Muscle of leg (tissue), 3 donors: ENCODE measurements at regions not wholly inside any gene's neighbourhood (a gene's known extent, or its start where the extent isn't known, plus 50 kb on each side); places are given as distances from the start of the nearest gene placed in this dataset.
"Not testable (repeated sequence)": the region's sequence is repeated elsewhere in the genome, so short reads cannot be mapped to it uniquely, and the experiment has no call there.

ENCODE experiments used
- DNase-seq: peaks from one replicate; pipeline ENCODE4 v3.0.0; 2013
- H3K27ac ChIP-seq: one replicate; pipeline ENCODE4 v1.5.1; 2013; ENCODE audit warnings: mild to moderate bottlenecking, low read length, control low read depth
- H3K27me3 ChIP-seq: one replicate; pipeline ENCODE4 v1.6.1; 2013; ENCODE audit warnings: low read length; ENCODE audit not compliant: control insufficient read depth, insufficient read depth
- H3K36me3 ChIP-seq: one replicate; pipeline ENCODE4 v1.6.1; 2013; ENCODE audit warnings: low read length; ENCODE audit not compliant: control insufficient read depth, insufficient read depth
- H3K4me1 ChIP-seq: one replicate; pipeline ENCODE4 v1.6.1; 2013; ENCODE audit warnings: low read length; ENCODE audit not compliant: control insufficient read depth, insufficient read depth
- H3K4me3 ChIP-seq: one replicate; pipeline ENCODE4 v1.5.1; 2013; ENCODE audit warnings: low read length, control low read depth
- H3K9me3 ChIP-seq: replicated peaks from 2 replicates; pipeline ENCODE4 v1.6.1; 2013; ENCODE audit warnings: low read depth, low read length; ENCODE audit not compliant: control insufficient read depth
- WGBS: methylation state at CpG from one replicate; pipeline ENCODE4 v1.1.5; 2013; ENCODE audit warnings: missing lambda C conversion rate; ENCODE audit not compliant: insufficient coverage; 5-methylcytosine and 5-hydroxymethylcytosine counted together

DNA sequence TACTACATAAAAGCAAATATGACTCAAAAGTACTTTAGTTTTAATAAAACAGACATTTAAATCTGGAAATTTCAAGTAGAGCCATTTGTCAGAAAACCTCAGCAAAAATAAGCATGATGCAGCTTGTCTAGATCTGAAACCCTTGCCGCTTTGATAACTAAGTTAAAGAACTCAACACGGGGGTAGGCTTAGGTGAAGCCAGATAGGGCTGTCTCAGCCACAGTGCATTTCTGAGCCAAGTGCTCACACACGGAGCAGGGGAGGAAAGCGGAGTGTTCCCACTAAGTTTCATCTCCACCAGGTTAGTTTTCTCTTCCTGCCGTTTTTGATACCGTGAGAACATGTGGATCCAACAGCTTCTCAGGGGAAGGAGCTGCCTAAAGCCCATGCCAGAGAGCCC lies 303.5 kb downstream of the BCL2L11 start:
- not testable (repeated sequence) for H3K27ac ChIP-seq, H3K36me3 ChIP-seq, H3K4me1 ChIP-seq, H3K27me3 ChIP-seq, H3K4me3 ChIP-seq, DNase-seq, H3K9me3 ChIP-seq
- WGBS, result no CpG with 5 or more reads among the region's 6 CpGs

GRCh38 chr2:111424851-111425309 lies 304.2 kb downstream of the BCL2L11 start:
- H3K4me1 ChIP-seq, H3K36me3 ChIP-seq, H3K27ac ChIP-seq, H3K27me3 ChIP-seq, H3K4me3 ChIP-seq, H3K9me3 ChIP-seq, DNase-seq: not testable (repeated sequence)
- WGBS, result no CpG with 5 or more reads among the region's 5 CpGs

- no CpG with 5 or more reads among the region's 4 CpGs for WGBS
- H3K4me1 ChIP-seq, DNase-seq, H3K4me3 ChIP-seq, H3K36me3 ChIP-seq, H3K9me3 ChIP-seq, H3K27ac ChIP-seq, H3K27me3 ChIP-seq: not testable (repeated sequence)
Observed at GRCh38 chr2:111425789-111426201, 305.1 kb downstream of the BCL2L11 start.

- H3K9me3 ChIP-seq, DNase-seq, H3K4me1 ChIP-seq, H3K36me3 ChIP-seq, H3K4me3 ChIP-seq, H3K27me3 ChIP-seq, H3K27ac ChIP-seq: not testable (repeated sequence)
- WGBS, result no CpG with 5 or more reads among the region's 4 CpGs
Observed at GRCh38 chr2:111427346-111427745, 306.6 kb downstream of the BCL2L11 start.

DNA sequence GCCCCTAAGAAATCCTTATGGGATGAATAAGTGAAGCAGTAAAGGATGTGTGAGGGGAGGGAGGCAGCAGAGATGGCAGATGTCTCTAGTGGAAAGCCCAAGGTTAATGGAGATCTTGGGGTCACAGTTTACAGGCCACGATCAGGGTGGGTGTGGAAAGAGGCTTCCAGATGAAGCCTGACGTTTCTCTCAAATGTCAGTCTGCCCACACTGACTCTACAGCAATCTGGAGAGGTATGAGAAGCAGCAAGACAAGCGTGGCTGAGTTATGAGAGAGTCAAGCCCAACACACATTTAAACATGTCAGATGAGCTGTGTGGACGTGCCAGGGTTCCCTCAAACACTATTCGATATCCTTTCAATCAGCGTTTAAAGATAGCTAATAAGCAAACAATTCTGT lies 308.2 kb downstream of the BCL2L11 start:
- not testable (repeated sequence) for H3K27ac ChIP-seq, H3K36me3 ChIP-seq

GRCh38 chr2:111429353-111429752 lies 308.6 kb downstream of the BCL2L11 start:
- H3K9me3 ChIP-seq, DNase-seq, H3K4me1 ChIP-seq, H3K27me3 ChIP-seq, H3K27ac ChIP-seq, H3K4me3 ChIP-seq, H3K36me3 ChIP-seq: not testable (repeated sequence)
- no CpG with 5 or more reads among the region's 8 CpGs for WGBS

More for the DNA sequence above, 308.2 kb downstream of the BCL2L11 start:
- not testable (repeated sequence) for H3K4me3 ChIP-seq, H3K9me3 ChIP-seq, DNase-seq, H3K27me3 ChIP-seq, H3K4me1 ChIP-seq
- no CpG with 5 or more reads among the region's 6 CpGs for WGBS

DNA sequence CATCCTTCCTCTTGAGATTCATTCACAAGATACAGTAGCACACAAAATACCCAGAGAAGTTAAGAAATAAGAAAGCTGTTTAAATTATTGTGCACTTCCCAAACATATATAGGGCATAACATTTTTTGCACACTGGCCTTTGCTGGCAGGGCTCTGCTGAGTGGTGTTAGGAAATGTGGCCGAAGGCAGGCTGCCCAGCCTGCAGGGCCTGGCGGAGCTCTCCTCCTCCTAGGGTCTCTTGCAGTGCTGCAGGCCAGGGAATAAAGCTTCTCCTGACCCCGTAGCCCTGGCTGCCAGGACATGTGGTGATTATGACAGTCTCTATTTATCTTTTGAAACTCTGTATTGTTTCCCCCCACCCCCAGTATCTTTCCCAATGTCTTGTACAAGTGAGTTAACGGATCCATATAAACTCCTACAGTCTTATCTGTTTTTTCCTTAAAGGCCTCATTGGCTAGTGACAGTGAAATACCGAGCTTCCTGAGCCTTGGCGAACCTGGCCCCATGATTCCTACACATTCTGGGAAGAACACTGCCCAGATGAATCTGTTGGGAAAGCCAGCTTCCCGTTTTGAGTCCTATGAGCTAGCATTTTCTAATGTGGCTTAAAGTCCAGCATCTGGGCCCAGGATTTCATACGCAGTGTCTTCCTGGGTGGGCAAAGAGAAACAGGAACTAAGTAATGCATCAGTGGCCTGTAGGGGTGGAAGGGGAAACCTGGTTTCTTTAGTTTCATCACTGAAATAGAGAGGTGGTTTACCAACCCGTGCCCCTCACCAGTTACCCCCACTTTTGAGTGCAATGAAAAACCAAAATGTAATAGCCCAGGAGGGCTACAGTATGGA lies 310.3 kb downstream of the BCL2L11 start:
- H3K27ac ChIP-seq, H3K9me3 ChIP-seq, DNase-seq, H3K36me3 ChIP-seq, H3K4me3 ChIP-seq, H3K4me1 ChIP-seq, H3K27me3 ChIP-seq: not testable (repeated sequence)
- WGBS, result 80% methylated on average over 1 of the region's 9 CpGs

GRCh38 chr2:111432423-111432822 lies 311.7 kb downstream of the BCL2L11 start:
- H3K36me3 ChIP-seq, result not testable (repeated sequence)

DNA sequence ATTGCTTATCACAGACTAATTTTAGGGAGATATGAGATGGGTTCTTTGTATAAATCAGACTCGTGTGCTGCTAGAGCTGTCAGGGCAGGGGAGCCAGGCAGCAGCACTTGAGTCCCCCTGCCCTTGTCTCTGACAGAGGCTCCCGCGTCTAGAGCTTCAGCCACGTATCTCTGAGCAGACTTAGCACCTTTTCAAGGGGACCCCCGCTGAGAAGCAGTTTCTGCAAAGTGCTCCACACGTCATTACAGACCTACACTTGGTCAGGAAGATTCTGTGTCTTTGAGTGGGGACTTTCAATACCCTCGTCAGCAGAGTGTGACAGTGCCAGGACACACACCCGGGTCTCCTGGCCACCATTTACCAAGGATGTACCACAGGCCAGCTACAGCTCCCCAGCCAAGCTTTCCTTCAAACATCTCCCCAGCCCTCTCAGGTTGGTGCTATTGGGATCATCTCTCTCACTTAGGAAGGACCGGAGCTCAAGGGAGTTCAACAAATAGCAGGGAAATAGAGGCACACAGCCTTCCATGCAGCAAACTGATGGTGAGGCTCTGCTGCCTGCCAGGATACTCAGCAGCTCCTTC lies 312.3 kb downstream of the BCL2L11 start:
- H3K27me3 ChIP-seq, H3K9me3 ChIP-seq, H3K36me3 ChIP-seq, H3K27ac ChIP-seq, H3K4me3 ChIP-seq, H3K4me1 ChIP-seq, DNase-seq: not testable (repeated sequence)
- 60% methylated on average over 1 of the region's 9 CpGs for WGBS

More at GRCh38 chr2:111432423-111432822, 311.7 kb downstream of the BCL2L11 start:
- H3K4me3 ChIP-seq, H3K27me3 ChIP-seq, DNase-seq, H3K27ac ChIP-seq, H3K4me1 ChIP-seq, H3K9me3 ChIP-seq: not testable (repeated sequence)
- no CpG with 5 or more reads among the region's 3 CpGs for WGBS

DNA sequence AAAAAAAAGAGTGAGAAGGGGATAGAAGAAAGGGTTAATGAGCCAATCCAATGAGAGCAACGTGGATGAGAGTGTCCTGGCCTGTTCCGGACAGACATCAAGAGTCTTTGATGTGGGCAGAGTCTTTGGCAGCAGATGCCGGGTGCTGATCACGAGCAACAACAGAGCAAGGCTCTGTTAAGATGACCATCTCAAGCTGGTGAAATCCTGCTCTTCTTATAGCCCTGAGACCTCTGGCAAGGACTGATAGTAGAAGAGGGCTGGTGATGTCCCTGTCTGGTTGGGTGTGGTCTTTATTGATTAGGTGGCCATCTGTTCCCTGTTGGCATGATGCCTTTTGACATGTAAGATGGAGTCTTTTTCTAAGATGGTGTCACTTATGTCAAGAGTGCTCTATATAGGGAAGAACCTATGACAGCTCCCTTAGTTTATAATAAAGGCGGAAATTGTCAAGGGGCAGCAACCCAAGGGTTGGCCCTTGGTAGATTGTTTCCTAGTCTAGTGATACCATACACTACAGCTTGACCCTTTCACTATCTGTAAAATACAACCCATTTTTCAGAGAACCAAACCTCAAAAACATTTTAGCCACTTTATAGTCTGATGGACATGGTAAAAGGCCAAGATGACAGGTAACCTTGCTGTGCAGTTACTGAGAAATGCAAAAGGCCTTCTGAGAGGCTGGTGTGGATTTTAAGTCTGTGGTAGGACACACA lies 313.3 kb downstream of the BCL2L11 start:
- not testable (repeated sequence) for H3K27ac ChIP-seq, H3K27me3 ChIP-seq, DNase-seq, H3K36me3 ChIP-seq, H3K9me3 ChIP-seq, H3K4me3 ChIP-seq, H3K4me1 ChIP-seq
- WGBS, result no CpG with 5 or more reads among the region's 5 CpGs
